Nephron (organoid): ENCODE measurements at regions not wholly inside any gene's neighbourhood (a gene's known extent, or its start where the extent isn't known, plus 50 kb on each side); places are given as distances from the start of the nearest gene placed in this dataset.

Experiments used
- H3K27ac Mint-ChIP-seq, 3 experiments: 2 replicates each; pipeline ENCODE4 v1.8.0; 2020; ENCODE audit warnings: mixed read lengths in 3 of 3, mild to moderate bottlenecking in 2 of 3, moderate library complexity in 1 of 3
- H3K27me3 Mint-ChIP-seq: 2 replicates; pipeline ENCODE4 v1.8.0; 2021; ENCODE audit warnings: low read depth, mild to moderate bottlenecking, moderate library complexity, mixed read lengths
- H3K36me3 Mint-ChIP-seq: 2 replicates; pipeline ENCODE4 v1.8.0; 2020; ENCODE audit warnings: low read depth, mixed read lengths
- H3K4me1 Mint-ChIP-seq: 2 replicates; pipeline ENCODE4 v1.8.0; 2020; ENCODE audit warnings: mixed read lengths
- H3K4me3 Mint-ChIP-seq, 3 experiments: 2 replicates each; pipeline ENCODE4 v1.8.0; 2020; ENCODE audit warnings: mild to moderate bottlenecking in 3 of 3, mixed read lengths in 3 of 3, moderate library complexity in 2 of 3
- H3K9me3 Mint-ChIP-seq: 2 replicates; pipeline ENCODE4 v1.8.0; 2020; ENCODE audit warnings: mixed read lengths
- CTCF ChIP-seq, 3 experiments: fragments of 200-600 bp; sonication (generic); IDR thresholded peaks; one replicate each; pipeline ENCODE4 v1.5.0; 2021; ENCODE audit warnings: antibody characterized with exemption in 3 of 3; ENCODE audit not compliant: unreplicated experiment in 3 of 3

- Mint-ChIP-seq H3K27me3 (no peaks in the 10 kb centered on the region), H3K4me3 (peak overlapping the region in 1 of 3 experiments; percentile 37), H3K27ac (peak overlapping the region in 2 of 3 experiments; percentile 40 to 48), H3K4me1 (peaks cover 42% of the 10 kb centered on the region), H3K9me3 (peaks cover 8% of the 10 kb centered on the region), H3K36me3 (no peaks in the 10 kb centered on the region)
- TF ChIP-seq CTCF (IDR thresholded peaks at IDR 0.05; ENCODE audit: unreplicated experiment in 3 of 3), result no peak
Measured at GRCh38 chr11:57121996-57122395, 59.8 kb upstream of the LRRC55 start.

GRCh38 chr11:57123590-57123989, 58.2 kb upstream of the LRRC55 start:
- Mint-ChIP-seq H3K4me1 (peaks cover 42% of the 10 kb centered on the region), H3K4me3 (no peak overlapping the region), H3K9me3 (no peaks in the 10 kb centered on the region), H3K36me3 (no peaks in the 10 kb centered on the region), H3K27me3 (no peaks in the 10 kb centered on the region), H3K27ac (no peak overlapping the region)
- TF ChIP-seq CTCF (IDR thresholded peaks at IDR 0.05; ENCODE audit: unreplicated experiment in 3 of 3), result no peak

GRCh38 chr11:57124505-57124904, 57.2 kb upstream of the LRRC55 start:
- peaks cover 42% of the 10 kb centered on the region for H3K4me1 Mint-ChIP-seq

GRCh38 chr11:57124917-57125316, 56.8 kb upstream of the LRRC55 start:
- peak overlapping the region in 2 of 3 experiments; percentile 13 to 52 for H3K27ac Mint-ChIP-seq
- peaks cover 42% of the 10 kb centered on the region for H3K4me1 Mint-ChIP-seq
- no peaks in the 10 kb centered on the region for H3K27me3 Mint-ChIP-seq
- H3K9me3 Mint-ChIP-seq, result no peaks in the 10 kb centered on the region
- H3K36me3 Mint-ChIP-seq, result no peaks in the 10 kb centered on the region
- TF ChIP-seq CTCF (IDR thresholded peaks at IDR 0.05; ENCODE audit: unreplicated experiment in 3 of 3), result no peak
- H3K4me3 Mint-ChIP-seq, result peak overlapping the region in 1 of 3 experiments; percentile 1

More at GRCh38 chr11:57124505-57124904, 57.2 kb upstream of the LRRC55 start:
- H3K9me3 Mint-ChIP-seq, result no peaks in the 10 kb centered on the region
- no peak overlapping the region for H3K4me3 Mint-ChIP-seq
- H3K27me3 Mint-ChIP-seq, result no peaks in the 10 kb centered on the region
- H3K36me3 Mint-ChIP-seq, result no peaks in the 10 kb centered on the region
- peak overlapping the region in 1 of 3 experiments; percentile 52 for H3K27ac Mint-ChIP-seq
- TF ChIP-seq CTCF (IDR thresholded peaks at IDR 0.05; ENCODE audit: unreplicated experiment in 3 of 3), result no peak

GRCh38 chr11:57126766-57127400, 54.9 kb upstream of the LRRC55 start:
- peaks cover 36% of the 10 kb centered on the region for H3K4me1 Mint-ChIP-seq
- H3K27me3 Mint-ChIP-seq, result no peaks in the 10 kb centered on the region
- no peak overlapping the region for H3K27ac Mint-ChIP-seq
- H3K4me3 Mint-ChIP-seq, result no peak overlapping the region
- H3K9me3 Mint-ChIP-seq, result no peaks in the 10 kb centered on the region
- no peaks in the 10 kb centered on the region for H3K36me3 Mint-ChIP-seq
- TF ChIP-seq CTCF (IDR thresholded peaks at IDR 0.05; ENCODE audit: unreplicated experiment in 3 of 3), result no peak
